Ovary (tissue), 7 donors: ENCODE measurements at regions not wholly inside any gene's neighbourhood (a gene's known extent, or its start where the extent isn't known, plus 50 kb on each side); places are given as distances from the start of the nearest gene placed in this dataset.

Source experiments
- DNase-seq, 5 donors: peaks; one replicate each; pipeline ENCODE4 v3.0.0-alpha.2; 2019 to 2020
- H3K27ac ChIP-seq, 2 donors: fragments of 200-600 bp; one replicate each; pipeline versions ENCODE4 v1.5.1 to v1.8.0; 2019 to 2022
- H3K27me3 ChIP-seq: fragments of 200-600 bp; one replicate; pipeline ENCODE4 v1.8.0; 2022
- H3K36me3 ChIP-seq: fragments of 200-600 bp; sonication (generic); one replicate; pipeline ENCODE4 v1.5.1; 2019
- H3K4me1 ChIP-seq: one replicate; pipeline ENCODE4 v1.8.1; 2013; ENCODE audit warnings: mild to moderate bottlenecking, moderate library complexity; ENCODE audit not compliant: insufficient read depth
- H3K4me3 ChIP-seq: fragments of 200-600 bp; sonication (generic); one replicate; pipeline ENCODE4 v1.5.1; 2017
- H3K9me3 ChIP-seq, 2 donors: fragments of 200-600 bp in 1 of 2; sonication (generic) in 1 of 2; one replicate each; pipeline versions ENCODE4 v1.5.1 to v1.8.1; 2013 to 2019; ENCODE audit warnings: mild to moderate bottlenecking in 1 of 2, moderate library complexity in 1 of 2
- CTCF ChIP-seq, 3 donors: fragments of 450-650 bp in 2 of 3; fragments of 200-600 bp in 1 of 3; IDR thresholded peaks; one replicate each; pipeline versions ENCODE4 v1.5.1 to v1.8.0; 2016 to 2022; ENCODE audit warnings: antibody characterized with exemption in 3 of 3, mild to moderate bottlenecking in 1 of 3
- EP300 ChIP-seq: sonication (generic); formaldehyde crosslinking; IDR thresholded peaks from one replicate; pipeline ENCODE4 v1.6.1; 2017; ENCODE audit warnings: antibody characterized with exemption
- POLR2A ChIP-seq: fragments of 450-650 bp; IDR thresholded peaks from one replicate; pipeline ENCODE4 v1.6.1; 2017; ENCODE audit warnings: antibody characterized with exemption, mild to moderate bottlenecking, moderate library complexity
- WGBS, 3 donors: extraction: QIAGEN DNeasy Blood & Tissue Kit in 1 of 3; methylation state at CpG; one replicate each; pipeline versions ENCODE4 v1.1.5 to v1.1.7; 2013 to 2017; 5-methylcytosine and 5-hydroxymethylcytosine counted together
- intact Hi-C, 4 donors: fragments of 100-400 bp; cut with DNase I; formaldehyde crosslinking; loops; one replicate each; pipeline versions ENCODE4 v1.11.0 to v1.15.1; 2022 to 2023
- donor health status: DM: no; HTN: no; CAD: no; lungs with moderate emphysema.
- donor health status: DM: no; HTN: no; CAD: no.
- donor health status: Bipolar disorder and iron deficiency.
- donor health status: DM: no; HTN: no; CAD: no.
- donor health status: DM: yes; HTN: yes; CAD: no.

- H3K4me3 ChIP-seq: no peak overlapping the region
- H3K36me3 ChIP-seq: no peaks in the 10 kb centered on the region
- H3K9me3 ChIP-seq: no peaks in the 10 kb centered on the region
- no peak overlapping the region for H3K27ac ChIP-seq
- intact Hi-C loops: loop anchor here in 1 of 4 donors (10.0 kb wide), 1 partner anchor 171 kb away; no protein-coding TSS in a partner anchor
- WGBS, 3 donors: 93 to 95% (median 95%) methylated on average over 14 of the region's 14 CpGs
- H3K4me1 ChIP-seq: no peaks in the 10 kb centered on the region
- H3K27me3 ChIP-seq: no peaks in the 10 kb centered on the region
- no peak for DNase-seq
- TF ChIP-seq EP300: no peak
Measured at GRCh38 chr10:36283827-36284226, 641.7 kb upstream of the FZD8 start.

DNA sequence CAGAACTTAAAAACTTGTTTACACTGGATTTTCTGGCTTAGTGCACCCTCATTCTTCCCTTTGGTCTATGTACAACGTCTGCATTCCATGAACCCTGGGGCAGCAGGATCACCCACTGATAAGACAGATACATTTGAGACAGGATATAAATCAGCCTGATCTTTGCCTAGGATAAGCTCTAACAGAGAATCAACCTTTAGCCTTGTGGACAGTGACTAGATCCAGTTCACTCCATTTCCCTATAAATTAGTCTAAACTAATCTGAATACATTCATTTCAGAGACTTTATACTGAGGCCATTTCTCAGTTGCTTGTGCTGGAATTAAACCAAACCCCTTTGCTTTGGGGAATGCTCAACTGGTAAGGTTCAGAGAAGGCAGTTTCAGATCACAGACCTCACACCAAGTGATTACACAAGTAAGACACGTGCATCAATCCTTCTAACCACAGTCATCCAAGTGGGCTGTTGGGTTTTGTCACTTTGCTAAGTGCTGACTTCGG, 639.8 kb upstream of the FZD8 start:
- intact Hi-C loops: loop anchor here in 1 of 4 donors (10.0 kb wide), 1 partner anchor 173 kb away; no protein-coding TSS in a partner anchor
- no peak for DNase-seq

DNA sequence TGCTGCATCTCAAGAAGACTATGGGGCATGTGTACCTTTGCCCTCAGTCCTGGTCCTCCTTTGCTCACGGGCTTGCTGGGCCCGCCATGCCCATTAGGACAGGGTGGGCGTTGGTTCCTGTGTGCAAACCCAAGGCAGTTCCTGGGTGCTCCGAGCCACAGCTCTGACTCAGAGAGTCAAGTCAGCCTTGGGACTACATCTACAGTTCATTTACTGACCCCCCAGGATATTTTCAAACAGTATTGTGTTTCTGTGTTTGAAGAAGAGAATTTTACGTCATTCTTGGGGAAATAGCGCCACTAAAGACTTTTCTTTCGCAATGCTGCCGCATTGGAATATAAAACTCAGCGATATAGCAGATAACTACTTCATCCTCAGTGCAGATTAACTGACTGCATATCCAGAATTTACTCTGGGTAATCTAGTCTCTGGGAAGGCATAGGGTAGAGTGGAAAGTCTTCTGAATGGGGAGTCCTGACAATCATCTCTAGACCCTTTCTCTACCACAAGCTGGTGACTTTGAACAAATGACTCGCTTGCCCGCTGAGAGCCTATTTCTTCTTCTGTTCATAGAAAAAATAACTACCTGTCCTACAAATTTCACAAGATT, 638.9 kb upstream of the FZD8 start:
- TF ChIP-seq EP300 (no peak), POLR2A (no peak), CTCF (IDR thresholded peaks at IDR 0.05) (no peak)
- intact Hi-C loops: loop anchor here in 1 of 4 donors (10.0 kb wide), 1 partner anchor 174 kb away; no protein-coding TSS in a partner anchor

More for the DNA sequence above, 639.8 kb upstream of the FZD8 start:
- TF ChIP-seq CTCF (IDR thresholded peaks at IDR 0.05) (no peak), EP300 (no peak), POLR2A (no peak)
- H3K9me3 ChIP-seq: no peaks in the 10 kb centered on the region
- no peaks in the 10 kb centered on the region for H3K4me1 ChIP-seq
- no peaks in the 10 kb centered on the region for H3K27me3 ChIP-seq
- whole genome bisulfite sequencing, 3 donors: 59 to 74% (median 63%) methylated on average over 3 of the region's 3 CpGs
- no peaks in the 10 kb centered on the region for H3K36me3 ChIP-seq
- H3K4me3 ChIP-seq: no peak overlapping the region
- no peak overlapping the region for H3K27ac ChIP-seq

GRCh38 chr10:36280321-36280741, 638.2 kb upstream of the FZD8 start:
- Histone ChIP-seq H3K4me3 (no peak overlapping the region), H3K27me3 (no peaks in the 10 kb centered on the region), H3K9me3 (no peaks in the 10 kb centered on the region), H3K27ac (no peak overlapping the region), H3K36me3 (no peaks in the 10 kb centered on the region), H3K4me1 (no peaks in the 10 kb centered on the region)
- DNase-seq: no peak
- intact Hi-C loops: loop anchor here in 1 of 4 donors (10.0 kb wide), 1 partner anchor 174 kb away; no protein-coding TSS in a partner anchor
- WGBS, 3 donors: 19 to 39% (median 22%) methylated on average over 1 of the region's 1 CpG
- TF ChIP-seq EP300 (no peak), CTCF (IDR thresholded peaks at IDR 0.05) (no peak), POLR2A (no peak)

More for the DNA sequence above, 638.9 kb upstream of the FZD8 start:
- WGBS, 3 donors: 95 to 97% (median 96%) methylated on average over 11 of the region's 11 CpGs
- no peak overlapping the region for H3K27ac ChIP-seq
- no peaks in the 10 kb centered on the region for H3K27me3 ChIP-seq
- no peaks in the 10 kb centered on the region for H3K9me3 ChIP-seq
- no peak for DNase-seq
- no peaks in the 10 kb centered on the region for H3K36me3 ChIP-seq
- H3K4me1 ChIP-seq: no peaks in the 10 kb centered on the region
- no peak overlapping the region for H3K4me3 ChIP-seq

DNA sequence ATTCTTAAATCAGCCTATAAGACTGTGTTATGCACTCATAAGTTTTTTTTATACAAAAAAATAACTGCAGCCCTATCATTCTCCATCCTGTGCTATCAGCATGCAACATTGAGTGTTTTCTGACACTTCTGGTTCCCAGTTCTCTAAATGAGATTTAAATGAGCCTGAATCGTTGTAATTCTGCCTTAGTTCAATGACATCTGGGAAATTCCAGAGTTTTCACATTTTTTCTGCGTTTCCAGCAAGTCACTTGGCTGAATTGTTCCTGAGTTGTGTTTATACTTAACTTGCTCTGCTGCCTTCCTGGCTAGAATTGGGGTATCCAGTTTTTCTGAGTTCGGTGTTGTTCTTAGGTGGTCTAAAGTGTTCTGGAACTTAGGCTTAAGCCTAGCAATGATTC, 636.1 kb upstream of the FZD8 start:
- DNase-seq: no peak
- H3K27me3 ChIP-seq: no peaks in the 10 kb centered on the region
- no peak overlapping the region for H3K27ac ChIP-seq
- H3K4me3 ChIP-seq: no peak overlapping the region
- H3K9me3 ChIP-seq: no peaks in the 10 kb centered on the region
- no peaks in the 10 kb centered on the region for H3K36me3 ChIP-seq
- intact Hi-C loops: no loop called here
- TF ChIP-seq CTCF (IDR thresholded peaks at IDR 0.05): no peak
- TF ChIP-seq EP300: no peak
- TF ChIP-seq POLR2A: no peak
- WGBS, 3 donors: 31 to 40% (median 35%) methylated on average over 3 of the region's 3 CpGs
- H3K4me1 ChIP-seq: no peaks in the 10 kb centered on the region
